GM23338 (cell line): ENCODE measurements at regions not wholly inside any gene's neighbourhood (a gene's known extent, or its start where the extent isn't known, plus 50 kb on each side); places are given as distances from the start of the nearest gene placed in this dataset.

Experiments
- ATAC-seq: fragments of 200-7000 bp; cut with Tn5 transposase; 3 replicates; pipeline ENCODE4 v1.9.1; 2020
- DNase-seq: peaks from one replicate; pipeline ENCODE4 v3.0.0-alpha.2; 2015; ENCODE audit warnings: low spot score
- H2AFZ ChIP-seq: fragments of 200-600 bp; sonication (generic); 2 replicates; pipeline ENCODE4 v1.8.0; 2016; ENCODE audit warnings: antibody characterized with exemption, mild to moderate bottlenecking, moderate library complexity
- H3F3A ChIP-seq: fragments of 200-600 bp; sonication (generic); replicated peaks from 2 replicates; pipeline ENCODE4 v1.8.0; 2017; ENCODE audit warnings: antibody characterized with exemption, mixed run types, low read depth
- H3K27ac ChIP-seq: fragments of 200-600 bp; sonication (generic); 2 replicates; pipeline ENCODE4 v1.6.1; 2016; ENCODE audit warnings: low read depth
- H3K27me3 ChIP-seq: fragments of 200-600 bp; sonication (generic); 2 replicates; pipeline ENCODE4 v1.8.0; 2016; ENCODE audit warnings: mild to moderate bottlenecking, mixed run types, moderate library complexity; ENCODE audit not compliant: insufficient read depth
- H3K36me3 ChIP-seq: fragments of 200-600 bp; sonication (generic); 2 replicates; pipeline ENCODE4 v1.8.0; 2016; ENCODE audit warnings: mild to moderate bottlenecking; ENCODE audit not compliant: insufficient read depth
- H3K4me1 ChIP-seq: fragments of 200-600 bp; sonication (generic); 2 replicates; pipeline ENCODE4 v1.8.0; 2016; ENCODE audit warnings: mild to moderate bottlenecking, moderate library complexity; ENCODE audit not compliant: insufficient read depth
- H3K4me2 ChIP-seq: fragments of 200-600 bp; sonication (generic); 2 replicates; pipeline ENCODE4 v1.7.1; 2017; ENCODE audit warnings: mixed run types
- H3K4me3 ChIP-seq: fragments of 200-600 bp; sonication (generic); 2 replicates; pipeline ENCODE4 v1.6.1; 2016; ENCODE audit warnings: mixed run types
- H3K79me2 ChIP-seq: fragments of 200-600 bp; sonication (generic); replicated peaks from 2 replicates; pipeline ENCODE4 v1.8.0; 2017; ENCODE audit warnings: mild to moderate bottlenecking; ENCODE audit not compliant: insufficient read depth
- H3K9me2 ChIP-seq: fragments of 200-600 bp; sonication (generic); 2 replicates; pipeline ENCODE4 v1.8.0; 2017; ENCODE audit not compliant: insufficient read depth
- H4K20me1 ChIP-seq: fragments of 200-600 bp; sonication (generic); replicated peaks from 2 replicates; pipeline ENCODE4 v1.8.0; 2017; ENCODE audit warnings: mild to moderate bottlenecking; ENCODE audit not compliant: insufficient read depth
- H3K27ac Mint-ChIP-seq: 2 replicates; pipeline ENCODE4 v1.8.0; 2020; ENCODE audit warnings: inconsistent platforms, mild to moderate bottlenecking, moderate library complexity, mixed read lengths
- H3K27me3 Mint-ChIP-seq: 3 replicates; pipeline ENCODE4 v1.8.0; 2022; ENCODE audit warnings: low read depth, mild to moderate bottlenecking, moderate library complexity, mixed read lengths, inconsistent platforms; ENCODE audit not compliant: insufficient read depth, poor library complexity
- H3K36me3 Mint-ChIP-seq: 3 replicates; pipeline ENCODE4 v1.8.0; 2021; ENCODE audit warnings: low read depth, mild to moderate bottlenecking, inconsistent platforms, moderate library complexity, mixed read lengths
- H3K4me1 Mint-ChIP-seq: 3 replicates; pipeline ENCODE4 v1.8.0; 2020; ENCODE audit warnings: mild to moderate bottlenecking, inconsistent platforms, mixed read lengths
- H3K4me3 Mint-ChIP-seq: 3 replicates; pipeline ENCODE4 v1.8.0; 2021; ENCODE audit warnings: moderate library complexity, mild to moderate bottlenecking, inconsistent platforms, mixed read lengths
- H3K9me3 Mint-ChIP-seq: 3 replicates; pipeline ENCODE4 v1.8.0; 2020; ENCODE audit warnings: moderate library complexity, mild to moderate bottlenecking, inconsistent platforms, mixed read lengths
- CREB1 ChIP-seq: fragments of 250-450 bp; sonication (Bioruptor Pico); IDR thresholded peaks from 2 replicates; pipeline ENCODE4 v1.5.0; 2020; ENCODE audit warnings: low read depth, mild to moderate bottlenecking, moderate library complexity
- EZH2phosphoT487 ChIP-seq: fragments of 200-600 bp; sonication (generic); IDR thresholded peaks from one replicate; pipeline ENCODE4 v1.8.1; 2018; ENCODE audit warnings: antibody characterized with exemption; ENCODE audit not compliant: unreplicated experiment
- JUNB ChIP-seq: IDR thresholded peaks from one replicate; pipeline ENCODE4 v1.6.1; 2016; ENCODE audit warnings: antibody characterized with exemption; ENCODE audit not compliant: unreplicated experiment
- POLR2AphosphoS5 ChIP-seq: IDR thresholded peaks from 2 replicates; pipeline ENCODE4 v1.6.1; 2016; ENCODE audit warnings: antibody characterized with exemption, low read depth
- STAT1 ChIP-seq: IDR thresholded peaks from one replicate; pipeline ENCODE4 v1.6.1; 2016; ENCODE audit warnings: antibody characterized with exemption; ENCODE audit not compliant: unreplicated experiment
- ZNF114 ChIP-seq: fragments of 250-450 bp; sonication (Bioruptor Pico); IDR thresholded peaks from 2 replicates; pipeline ENCODE4 v1.5.0; 2020; ENCODE audit warnings: mild to moderate bottlenecking, moderate library complexity
- ZNF331 ChIP-seq: fragments of 250-450 bp; sonication (Bioruptor Pico); IDR thresholded peaks from 2 replicates; pipeline ENCODE4 v1.5.0; 2020; ENCODE audit warnings: low read depth, mild to moderate bottlenecking, moderate library complexity
- ZNF462 ChIP-seq: fragments of 250-450 bp; sonication (Bioruptor Pico); IDR thresholded peaks from 2 replicates; pipeline ENCODE4 v1.5.0; 2020; ENCODE audit warnings: mild to moderate bottlenecking, moderate library complexity
- TF ChIP-seq, protein P1 (sequence below): IDR thresholded peaks from one replicate; pipeline ENCODE4 v1.6.1; 2018; ENCODE audit warnings: antibody characterized with exemption; ENCODE audit not compliant: unreplicated experiment
- TF ChIP-seq, protein P2 (sequence below): IDR thresholded peaks from 2 replicates; pipeline ENCODE4 v1.6.1; 2016; ENCODE audit warnings: antibody characterized with exemption

GRCh38 chr5:61809651-61810050 is 477.6 kb downstream of the ZSWIM6 start (continued):
- TF ChIP-seq, protein P1, sequence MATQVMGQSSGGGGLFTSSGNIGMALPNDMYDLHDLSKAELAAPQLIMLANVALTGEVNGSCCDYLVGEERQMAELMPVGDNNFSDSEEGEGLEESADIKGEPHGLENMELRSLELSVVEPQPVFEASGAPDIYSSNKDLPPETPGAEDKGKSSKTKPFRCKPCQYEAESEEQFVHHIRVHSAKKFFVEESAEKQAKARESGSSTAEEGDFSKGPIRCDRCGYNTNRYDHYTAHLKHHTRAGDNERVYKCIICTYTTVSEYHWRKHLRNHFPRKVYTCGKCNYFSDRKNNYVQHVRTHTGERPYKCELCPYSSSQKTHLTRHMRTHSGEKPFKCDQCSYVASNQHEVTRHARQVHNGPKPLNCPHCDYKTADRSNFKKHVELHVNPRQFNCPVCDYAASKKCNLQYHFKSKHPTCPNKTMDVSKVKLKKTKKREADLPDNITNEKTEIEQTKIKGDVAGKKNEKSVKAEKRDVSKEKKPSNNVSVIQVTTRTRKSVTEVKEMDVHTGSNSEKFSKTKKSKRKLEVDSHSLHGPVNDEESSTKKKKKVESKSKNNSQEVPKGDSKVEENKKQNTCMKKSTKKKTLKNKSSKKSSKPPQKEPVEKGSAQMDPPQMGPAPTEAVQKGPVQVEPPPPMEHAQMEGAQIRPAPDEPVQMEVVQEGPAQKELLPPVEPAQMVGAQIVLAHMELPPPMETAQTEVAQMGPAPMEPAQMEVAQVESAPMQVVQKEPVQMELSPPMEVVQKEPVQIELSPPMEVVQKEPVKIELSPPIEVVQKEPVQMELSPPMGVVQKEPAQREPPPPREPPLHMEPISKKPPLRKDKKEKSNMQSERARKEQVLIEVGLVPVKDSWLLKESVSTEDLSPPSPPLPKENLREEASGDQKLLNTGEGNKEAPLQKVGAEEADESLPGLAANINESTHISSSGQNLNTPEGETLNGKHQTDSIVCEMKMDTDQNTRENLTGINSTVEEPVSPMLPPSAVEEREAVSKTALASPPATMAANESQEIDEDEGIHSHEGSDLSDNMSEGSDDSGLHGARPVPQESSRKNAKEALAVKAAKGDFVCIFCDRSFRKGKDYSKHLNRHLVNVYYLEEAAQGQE, result no peak
- no peak for TF ChIP-seq STAT1

- Histone ChIP-seq H3K27me3 (no peaks in the 10 kb centered on the region), H3K9me2 (no peaks in the 10 kb centered on the region), H3K4me2 (no peak overlapping the region), H3K4me3 (no peak overlapping the region), H3K36me3 (no peaks in the 10 kb centered on the region), H3K4me1 (no peaks in the 10 kb centered on the region), H4K20me1 (no peaks in the 10 kb centered on the region), H3K27ac (no peak overlapping the region), H2AFZ (no peak overlapping the region), H3K79me2 (no peaks in the 10 kb centered on the region), H3F3A (no peaks in the 10 kb centered on the region)
- peaks cover 5% of the 10 kb centered on the region for H3K4me1 Mint-ChIP-seq
- peaks cover 5% of the 10 kb centered on the region for H3K27me3 Mint-ChIP-seq
- no peak overlapping the region for H3K4me3 Mint-ChIP-seq
- H3K36me3 Mint-ChIP-seq, result no peaks in the 10 kb centered on the region; the same call in 2 of the 3 replicates
- ATAC-seq (no peak), DNase-seq (no peak)
- H3K9me3 Mint-ChIP-seq, result no peaks in the 10 kb centered on the region
- no peak overlapping the region for H3K27ac Mint-ChIP-seq
- TF ChIP-seq JUNB, result no peak
- no peak for TF ChIP-seq POLR2AphosphoS5
- TF ChIP-seq ZNF114 (CRISPR knock-in tag), result no peak
Measured at GRCh38 chr5:61811052-61811451, 479.0 kb downstream of the ZSWIM6 start.

DNA sequence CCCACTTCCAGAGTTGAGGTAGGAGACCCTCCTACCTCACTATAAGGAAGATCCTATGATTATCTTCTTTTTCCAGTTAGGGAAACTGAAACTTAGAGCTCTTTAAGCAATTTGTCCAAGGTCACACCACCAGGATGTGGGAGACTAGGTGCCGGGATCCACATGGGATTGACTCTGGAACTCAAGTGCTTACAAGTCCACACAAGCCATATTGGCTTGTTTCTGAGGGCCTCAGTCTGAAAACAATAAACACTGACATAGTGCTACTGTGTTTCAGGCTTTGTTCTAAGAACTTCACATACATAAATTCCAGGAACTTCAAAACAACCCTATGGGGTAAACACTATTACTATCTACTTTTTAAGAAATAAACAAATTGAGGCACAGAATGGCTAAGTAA is 481.3 kb downstream of the ZSWIM6 start:
- Mint-ChIP-seq H3K4me1 (peaks cover 18% of the 10 kb centered on the region), H3K27me3 (peaks cover 3% of the 10 kb centered on the region), H3K4me3 (no peak overlapping the region), H3K36me3 (no peaks in the 10 kb centered on the region; the same call in 2 of the 3 replicates), H3K27ac (no peak overlapping the region), H3K9me3 (no peaks in the 10 kb centered on the region)
- ATAC-seq (no peak), DNase-seq (no peak)
- Histone ChIP-seq H3K79me2 (no peaks in the 10 kb centered on the region), H3K4me2 (no peak overlapping the region), H3K36me3 (no peaks in the 10 kb centered on the region), H3K4me3 (no peak overlapping the region), H3K27ac (no peak overlapping the region), H2AFZ (no peak overlapping the region), H3K9me2 (no peaks in the 10 kb centered on the region), H3K27me3 (no peaks in the 10 kb centered on the region), H3K4me1 (no peaks in the 10 kb centered on the region), H4K20me1 (no peaks in the 10 kb centered on the region), H3F3A (no peaks in the 10 kb centered on the region)
- no peak for TF ChIP-seq ZNF462 (CRISPR knock-in tag)
- no peak for TF ChIP-seq POLR2AphosphoS5
- TF ChIP-seq, protein P2, sequence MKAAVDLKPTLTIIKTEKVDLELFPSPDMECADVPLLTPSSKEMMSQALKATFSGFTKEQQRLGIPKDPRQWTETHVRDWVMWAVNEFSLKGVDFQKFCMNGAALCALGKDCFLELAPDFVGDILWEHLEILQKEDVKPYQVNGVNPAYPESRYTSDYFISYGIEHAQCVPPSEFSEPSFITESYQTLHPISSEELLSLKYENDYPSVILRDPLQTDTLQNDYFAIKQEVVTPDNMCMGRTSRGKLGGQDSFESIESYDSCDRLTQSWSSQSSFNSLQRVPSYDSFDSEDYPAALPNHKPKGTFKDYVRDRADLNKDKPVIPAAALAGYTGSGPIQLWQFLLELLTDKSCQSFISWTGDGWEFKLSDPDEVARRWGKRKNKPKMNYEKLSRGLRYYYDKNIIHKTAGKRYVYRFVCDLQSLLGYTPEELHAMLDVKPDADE, result no peak
- TF ChIP-seq CREB1, result no peak
- no peak for TF ChIP-seq ZNF331 (CRISPR knock-in tag)
- TF ChIP-seq EZH2phosphoT487, result no peak
